HFF-Myc (cell line): ENCODE measurements at regions not wholly inside any gene's neighbourhood (a gene's known extent, or its start where the extent isn't known, plus 50 kb on each side); places are given as distances from the start of the nearest gene placed in this dataset.
A peak's percentile ranks its signal among the peaks of the same experiment; 100 is the strongest.

Experiments
- DNase-seq: peaks from one replicate; pipeline ENCODE4 v3.0.0-alpha.2; 2011; ENCODE audit warnings: low read depth; ENCODE audit errors: extremely low read depth
- H3K4me3 ChIP-seq: replicated peaks from 2 replicates; pipeline ENCODE4 v1.5.1; 2011; ENCODE audit warnings: low read depth, mild to moderate bottlenecking, control low read depth, low read length
- TF ChIP-seq, protein P1 (sequence below): IDR thresholded peaks from 2 replicates; pipeline ENCODE4 v1.5.1; 2012; ENCODE audit warnings: mild to moderate bottlenecking, low read depth, low read length, control low read depth; ENCODE audit errors: missing control alignments

GRCh38 chr21:16196001-16196400 lies 466.2 kb downstream of the USP25 start:
- TF ChIP-seq, protein P1, sequence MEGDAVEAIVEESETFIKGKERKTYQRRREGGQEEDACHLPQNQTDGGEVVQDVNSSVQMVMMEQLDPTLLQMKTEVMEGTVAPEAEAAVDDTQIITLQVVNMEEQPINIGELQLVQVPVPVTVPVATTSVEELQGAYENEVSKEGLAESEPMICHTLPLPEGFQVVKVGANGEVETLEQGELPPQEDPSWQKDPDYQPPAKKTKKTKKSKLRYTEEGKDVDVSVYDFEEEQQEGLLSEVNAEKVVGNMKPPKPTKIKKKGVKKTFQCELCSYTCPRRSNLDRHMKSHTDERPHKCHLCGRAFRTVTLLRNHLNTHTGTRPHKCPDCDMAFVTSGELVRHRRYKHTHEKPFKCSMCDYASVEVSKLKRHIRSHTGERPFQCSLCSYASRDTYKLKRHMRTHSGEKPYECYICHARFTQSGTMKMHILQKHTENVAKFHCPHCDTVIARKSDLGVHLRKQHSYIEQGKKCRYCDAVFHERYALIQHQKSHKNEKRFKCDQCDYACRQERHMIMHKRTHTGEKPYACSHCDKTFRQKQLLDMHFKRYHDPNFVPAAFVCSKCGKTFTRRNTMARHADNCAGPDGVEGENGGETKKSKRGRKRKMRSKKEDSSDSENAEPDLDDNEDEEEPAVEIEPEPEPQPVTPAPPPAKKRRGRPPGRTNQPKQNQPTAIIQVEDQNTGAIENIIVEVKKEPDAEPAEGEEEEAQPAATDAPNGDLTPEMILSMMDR = no peak
- DNase-seq = no peak
- H3K4me3 ChIP-seq = peak overlapping the region; percentile 59

DNA sequence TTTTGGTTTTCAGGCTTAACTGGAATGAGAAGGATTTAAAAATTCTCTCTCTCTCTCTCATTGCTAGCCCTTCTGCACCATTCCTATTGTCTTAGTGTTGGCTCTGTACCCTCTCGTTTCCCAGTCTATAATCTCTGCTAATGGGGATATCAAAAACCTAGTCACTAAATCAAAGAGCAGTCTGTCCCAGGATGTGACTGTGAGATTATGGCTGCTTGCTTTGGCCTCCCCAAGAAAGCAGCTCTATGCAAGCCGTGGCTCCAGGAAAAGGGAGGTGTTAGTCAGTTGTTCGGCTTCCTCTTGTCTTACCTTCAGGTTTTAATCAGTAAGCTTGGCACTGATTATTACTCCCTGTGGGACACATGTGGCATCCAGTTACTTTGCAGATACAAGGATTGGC lies 468.8 kb downstream of the USP25 start:
- no peak for DNase-seq
- TF ChIP-seq, protein P1 = no peak
- H3K4me3 ChIP-seq = no peak overlapping the region

GRCh38 chr21:16199539-16199938 lies 469.8 kb downstream of the USP25 start:
- H3K4me3 ChIP-seq = no peak overlapping the region
- no peak for DNase-seq
- TF ChIP-seq, protein P1 = no peak

- no peak overlapping the region for H3K4me3 ChIP-seq
- TF ChIP-seq, protein P1 = no peak
- DNase-seq = no peak
Measured at GRCh38 chr21:16201718-16202117, 471.9 kb downstream of the USP25 start.

DNA sequence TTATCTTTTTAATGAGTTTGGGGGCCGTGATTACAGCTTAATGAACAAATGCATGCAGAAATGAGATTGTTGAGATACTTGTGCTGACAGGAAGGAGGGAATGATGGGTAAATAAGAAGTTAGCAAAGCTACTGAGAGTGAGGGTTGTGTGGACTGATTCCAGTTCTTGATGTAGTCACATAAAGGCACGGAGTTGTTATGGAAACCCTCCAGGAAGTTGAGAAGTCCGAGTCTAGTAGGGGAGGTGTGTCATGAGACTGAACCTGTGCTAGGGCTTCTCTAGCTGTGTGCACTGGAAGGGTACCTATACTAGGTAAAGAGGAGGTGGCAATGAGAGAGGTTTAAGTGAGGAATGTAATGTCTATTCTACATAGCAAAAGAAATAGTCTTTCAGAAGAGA lies 475.7 kb downstream of the USP25 start:
- TF ChIP-seq, protein P1 = no peak
- H3K4me3 ChIP-seq = no peak overlapping the region
- DNase-seq = no peak

DNA sequence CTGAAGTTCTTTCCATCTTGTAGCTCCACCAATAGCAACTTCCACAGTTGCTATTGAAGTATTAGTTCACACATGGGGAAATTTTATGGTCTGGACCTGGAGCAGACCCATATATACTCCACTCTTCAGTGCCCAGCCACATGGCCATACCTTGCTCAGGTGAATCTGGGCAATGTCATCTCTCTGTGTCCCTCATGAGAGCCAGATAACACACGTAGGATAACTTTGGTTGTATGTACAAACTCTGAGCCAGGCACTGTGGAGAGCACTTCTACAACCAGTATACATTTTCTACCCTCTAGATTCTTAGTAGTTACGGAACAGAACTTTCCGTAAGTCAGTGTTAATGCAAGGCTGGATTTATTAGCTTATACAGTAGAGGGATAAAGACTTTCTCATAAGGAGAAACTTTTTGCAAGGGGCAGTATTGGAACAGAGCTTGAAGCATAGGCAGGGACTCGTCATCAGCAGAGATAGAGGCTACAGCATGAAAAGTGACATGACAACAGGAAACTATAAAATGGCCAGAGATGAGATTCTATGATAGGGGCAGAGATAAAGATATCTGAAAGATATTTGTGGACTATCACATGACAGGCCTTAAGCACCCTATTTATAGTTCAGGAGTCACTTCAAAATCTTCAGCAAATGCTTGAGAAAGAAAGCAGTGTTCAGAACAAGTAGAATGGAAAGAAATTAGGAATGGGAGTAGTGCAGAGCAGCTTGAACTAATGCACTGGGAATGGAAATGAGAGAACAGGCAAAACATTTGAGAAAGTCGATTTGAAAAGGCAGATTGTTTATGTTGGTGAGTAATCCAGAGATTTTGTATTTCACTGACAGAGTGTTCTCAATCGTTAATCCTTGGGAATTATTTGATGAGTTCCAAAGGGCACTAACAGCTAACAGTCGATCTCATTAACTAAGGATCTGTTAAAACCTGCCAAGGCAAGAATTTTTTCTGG lies 481.8 kb downstream of the USP25 start:
- H3K4me3 ChIP-seq = no peak overlapping the region
- TF ChIP-seq, protein P1 = no peak
- no peak for DNase-seq
